C4-2B (cell line): ENCODE measurements at regions not wholly inside any gene's neighbourhood (a gene's known extent, or its start where the extent isn't known, plus 50 kb on each side); places are given as distances from the start of the nearest gene placed in this dataset.

Experiments used
- ZFX ChIP-seq: fragments of 450-650 bp; IDR thresholded peaks from 2 replicates; pipeline ENCODE4 v1.6.1; 2017
- TF ChIP-seq, protein P1 (sequence below): fragments of 450-650 bp; conservative IDR thresholded peaks from 2 replicates; pipeline ENCODE4 v1.5.1; 2017; ENCODE audit warnings: mild to moderate bottlenecking

DNA sequence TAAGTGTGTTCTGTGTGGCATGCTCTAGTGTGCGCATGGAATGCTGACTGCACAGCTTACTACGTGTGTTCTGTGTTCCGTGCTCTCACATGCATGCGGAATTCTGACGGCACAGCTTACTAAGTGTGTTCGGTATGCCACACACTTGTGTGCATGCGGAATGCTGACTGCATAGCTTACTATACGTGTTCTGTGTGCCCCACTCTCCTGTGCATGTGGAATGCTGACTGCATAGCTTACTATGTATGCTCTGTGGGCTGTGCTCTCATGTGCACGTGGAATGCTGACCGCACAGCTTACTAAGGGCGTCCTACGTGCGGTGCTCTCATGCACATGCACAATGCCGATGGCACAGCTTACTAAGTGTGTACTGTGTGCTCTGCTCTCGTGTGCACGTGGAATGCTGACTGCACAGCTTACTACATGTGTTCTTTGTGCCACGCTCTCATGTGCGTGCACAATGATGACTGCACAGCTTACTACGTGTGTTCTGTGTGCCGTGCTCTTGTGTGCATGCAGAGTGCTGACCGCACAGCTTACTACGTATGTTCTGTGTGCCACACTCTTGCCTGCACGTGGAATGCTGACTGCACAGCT lies 548.9 kb downstream of the IRX1 start:
- TF ChIP-seq, protein P1, sequence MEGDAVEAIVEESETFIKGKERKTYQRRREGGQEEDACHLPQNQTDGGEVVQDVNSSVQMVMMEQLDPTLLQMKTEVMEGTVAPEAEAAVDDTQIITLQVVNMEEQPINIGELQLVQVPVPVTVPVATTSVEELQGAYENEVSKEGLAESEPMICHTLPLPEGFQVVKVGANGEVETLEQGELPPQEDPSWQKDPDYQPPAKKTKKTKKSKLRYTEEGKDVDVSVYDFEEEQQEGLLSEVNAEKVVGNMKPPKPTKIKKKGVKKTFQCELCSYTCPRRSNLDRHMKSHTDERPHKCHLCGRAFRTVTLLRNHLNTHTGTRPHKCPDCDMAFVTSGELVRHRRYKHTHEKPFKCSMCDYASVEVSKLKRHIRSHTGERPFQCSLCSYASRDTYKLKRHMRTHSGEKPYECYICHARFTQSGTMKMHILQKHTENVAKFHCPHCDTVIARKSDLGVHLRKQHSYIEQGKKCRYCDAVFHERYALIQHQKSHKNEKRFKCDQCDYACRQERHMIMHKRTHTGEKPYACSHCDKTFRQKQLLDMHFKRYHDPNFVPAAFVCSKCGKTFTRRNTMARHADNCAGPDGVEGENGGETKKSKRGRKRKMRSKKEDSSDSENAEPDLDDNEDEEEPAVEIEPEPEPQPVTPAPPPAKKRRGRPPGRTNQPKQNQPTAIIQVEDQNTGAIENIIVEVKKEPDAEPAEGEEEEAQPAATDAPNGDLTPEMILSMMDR, result no peak
- no peak for TF ChIP-seq ZFX
